Adrenal gland (tissue), 9 donors: ENCODE measurements at regions not wholly inside any gene's neighbourhood (a gene's known extent, or its start where the extent isn't known, plus 50 kb on each side); places are given as distances from the start of the nearest gene placed in this dataset.

ENCODE experiments used
- DNase-seq, 7 donors: peaks; one replicate each; pipeline ENCODE4 v3.0.0-alpha.2; 2019 to 2020
- H3K27ac ChIP-seq, 5 donors: fragments of 200-600 bp; sonication (generic) in 4 of 5; 1 replicate in 3 of 5; 2 replicates in 2 of 5; pipeline versions ENCODE4 v1.5.1 to v1.8.0; 2016 to 2020; ENCODE audit warnings: mild to moderate bottlenecking in 1 of 5
- H3K27me3 ChIP-seq: fragments of 200-600 bp; 2 replicates; pipeline ENCODE4 v1.8.0; 2021
- H3K36me3 ChIP-seq, 2 donors: fragments of 200-600 bp; replicated peaks in 1 of 2; 1 replicate in 1 of 2; 2 replicates in 1 of 2; pipeline versions ENCODE4 v1.5.1 to v1.8.0; 2018 to 2022
- H3K4me1 ChIP-seq, 2 donors: fragments of 200-600 bp; replicated peaks in 1 of 2; 1 replicate in 1 of 2; 2 replicates in 1 of 2; pipeline versions ENCODE4 v1.5.1 to v1.8.0; 2018 to 2021
- H3K4me3 ChIP-seq, 4 donors: fragments of 200-600 bp; sonication (generic) in 3 of 4; one replicate each; pipeline ENCODE4 v1.5.1; 2016 to 2018
- H3K9me3 ChIP-seq, 3 donors: fragments of 200-600 bp; sonication (generic) in 1 of 3; replicated peaks in 1 of 3; 1 replicate in 2 of 3; 2 replicates in 1 of 3; pipeline versions ENCODE4 v1.5.1 to v1.8.0; 2016 to 2021
- POLR2A ChIP-seq, 2 donors: fragments of 450-650 bp; IDR thresholded peaks; one replicate each; pipeline ENCODE4 v1.6.1; 2017; ENCODE audit warnings: antibody characterized with exemption in 2 of 2, mild to moderate bottlenecking in 2 of 2, moderate library complexity in 1 of 2
- WGBS, 4 donors: extraction: QIAGEN DNeasy Blood & Tissue Kit in 2 of 4; methylation state at CpG; one replicate each; pipeline versions ENCODE4 v1.1.5 to v1.1.7; 2013 to 2017; 5-methylcytosine and 5-hydroxymethylcytosine counted together
- intact Hi-C, 2 donors: fragments of 100-400 bp; cut with DNase I; formaldehyde crosslinking; loops; one replicate each; pipeline versions ENCODE4 v1.14.1 to v1.15.0; 2022 to 2023
- TF ChIP-seq, protein P1 (sequence below), 6 experiments: fragments of 450-650 bp in 4 of 6; fragments of 200-600 bp in 2 of 6; sonication (generic) in 1 of 6; IDR thresholded peaks; 1 replicate in 5 of 6; 2 replicates in 1 of 6; pipeline versions ENCODE4 v1.5.1 to v1.8.0; 2016 to 2021; ENCODE audit warnings: antibody characterized with exemption in 6 of 6, mild to moderate bottlenecking in 2 of 6, moderate library complexity in 1 of 6
- donor health status: healthy with polysubstance abuse.
- donor health status: Bipolar disorder and iron deficiency.
- donor health status: DM: yes; HTN: yes; CAD: no.
- donor health status: DM: no; HTN: no; CAD: no.
- donor health status: DM: no; HTN: no; CAD: no.

DNA sequence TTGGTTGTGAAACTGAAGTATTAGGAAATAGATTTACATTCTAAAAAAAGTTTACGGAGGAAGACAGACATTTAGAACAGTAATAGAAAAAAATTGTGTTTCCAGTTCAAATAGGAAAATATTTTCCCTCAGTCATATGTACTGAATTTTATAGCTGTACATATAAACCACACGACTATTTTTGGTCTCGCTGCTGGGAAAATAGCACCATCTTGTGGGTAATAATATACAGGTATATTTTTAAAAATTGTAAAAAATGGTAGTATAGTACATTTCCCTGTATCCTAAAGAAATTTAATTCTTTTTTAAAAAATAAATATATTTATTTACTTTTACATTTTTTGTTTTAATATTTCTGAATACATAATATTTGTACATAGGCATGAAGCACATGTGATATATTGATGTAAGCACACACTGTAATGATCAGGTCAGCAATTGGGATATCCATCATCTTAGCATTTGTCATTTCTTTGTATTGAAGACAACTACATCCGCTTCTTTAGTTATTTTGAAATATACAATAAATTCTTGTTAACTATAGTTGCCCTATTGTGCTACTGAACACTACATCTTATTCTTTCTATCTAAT lies 168.6 kb downstream of the ALX1 start:
- intact Hi-C loops, result no loop called here
- no peak overlapping the region for H3K4me3 ChIP-seq
- WGBS, 4 donors, result 37 to 47% (median 38%) methylated on average over 4 of the region's 4 CpGs
- H3K27ac ChIP-seq, result no peak overlapping the region
- H3K36me3 ChIP-seq, result no peaks in the 10 kb centered on the region
- TF ChIP-seq POLR2A (IDR thresholded peaks at IDR 0.05), result no peak
- TF ChIP-seq, protein P1, sequence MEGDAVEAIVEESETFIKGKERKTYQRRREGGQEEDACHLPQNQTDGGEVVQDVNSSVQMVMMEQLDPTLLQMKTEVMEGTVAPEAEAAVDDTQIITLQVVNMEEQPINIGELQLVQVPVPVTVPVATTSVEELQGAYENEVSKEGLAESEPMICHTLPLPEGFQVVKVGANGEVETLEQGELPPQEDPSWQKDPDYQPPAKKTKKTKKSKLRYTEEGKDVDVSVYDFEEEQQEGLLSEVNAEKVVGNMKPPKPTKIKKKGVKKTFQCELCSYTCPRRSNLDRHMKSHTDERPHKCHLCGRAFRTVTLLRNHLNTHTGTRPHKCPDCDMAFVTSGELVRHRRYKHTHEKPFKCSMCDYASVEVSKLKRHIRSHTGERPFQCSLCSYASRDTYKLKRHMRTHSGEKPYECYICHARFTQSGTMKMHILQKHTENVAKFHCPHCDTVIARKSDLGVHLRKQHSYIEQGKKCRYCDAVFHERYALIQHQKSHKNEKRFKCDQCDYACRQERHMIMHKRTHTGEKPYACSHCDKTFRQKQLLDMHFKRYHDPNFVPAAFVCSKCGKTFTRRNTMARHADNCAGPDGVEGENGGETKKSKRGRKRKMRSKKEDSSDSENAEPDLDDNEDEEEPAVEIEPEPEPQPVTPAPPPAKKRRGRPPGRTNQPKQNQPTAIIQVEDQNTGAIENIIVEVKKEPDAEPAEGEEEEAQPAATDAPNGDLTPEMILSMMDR (IDR thresholded peaks at IDR 0.05), result peak; percentile 3 to 49 (median 18)
- H3K27me3 ChIP-seq, result peaks cover 4% of the 10 kb centered on the region
- no peaks in the 10 kb centered on the region for H3K4me1 ChIP-seq
- H3K9me3 ChIP-seq, result peaks cover 0 to 5% (median 0%) of the 10 kb centered on the region in 3 donors
- no peak for DNase-seq

DNA sequence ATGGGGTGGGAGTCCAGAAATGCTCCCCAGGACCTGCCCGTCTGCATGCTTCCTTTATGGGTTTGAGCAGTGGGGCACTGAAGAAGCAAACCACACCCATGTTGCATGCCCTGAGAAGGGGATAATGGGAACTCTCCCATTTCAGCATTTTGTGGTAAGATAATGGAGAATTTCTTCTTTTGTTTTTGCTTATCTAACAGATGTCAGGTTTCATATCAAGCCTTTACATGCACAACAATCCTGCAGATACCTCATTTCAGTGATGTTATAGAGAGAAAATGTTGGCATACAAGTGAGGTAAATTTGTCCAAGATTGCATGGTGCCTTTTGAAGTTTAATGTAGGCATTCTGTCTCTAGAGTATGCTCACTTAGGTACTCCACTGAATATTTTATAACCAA lies 177.0 kb downstream of the ALX1 start:
- Histone ChIP-seq H3K4me3 (no peak overlapping the region), H3K27me3 (no peaks in the 10 kb centered on the region), H3K4me1 (no peaks in the 10 kb centered on the region), H3K27ac (no peak overlapping the region), H3K36me3 (no peaks in the 10 kb centered on the region), H3K9me3 (peaks cover 0 to 5% (median 0%) of the 10 kb centered on the region in 3 donors)
- intact Hi-C loops, result no loop called here
- DNase-seq, result no peak
- WGBS, 4 donors, result 45 to 88% (median 78%) methylated on average over 1 of the region's 1 CpG
- no peak for TF ChIP-seq POLR2A (IDR thresholded peaks at IDR 0.05)
- TF ChIP-seq, protein P1 (IDR thresholded peaks at IDR 0.05), result no peak

DNA sequence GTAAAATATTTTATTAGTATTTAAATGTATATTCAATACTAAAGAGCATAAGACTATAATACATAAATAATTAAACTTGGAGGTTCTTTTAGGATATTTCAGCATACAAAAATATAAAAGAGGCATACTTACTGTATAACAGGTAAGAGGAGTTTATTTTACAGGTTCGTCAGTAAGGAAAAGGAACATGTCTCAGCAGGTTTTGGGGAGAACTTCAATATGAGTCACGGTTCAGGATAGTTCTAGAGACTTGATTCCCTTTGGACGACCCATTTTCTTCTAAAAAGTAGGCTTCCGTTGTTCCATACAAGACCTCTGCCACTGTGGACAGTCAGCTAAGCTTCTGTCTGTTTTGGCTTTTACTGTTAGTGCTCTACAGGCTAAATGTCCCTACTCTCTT lies 181.1 kb downstream of the ALX1 start:
- intact Hi-C loops, result no loop called here
- H3K4me1 ChIP-seq, result no peaks in the 10 kb centered on the region
- TF ChIP-seq POLR2A (IDR thresholded peaks at IDR 0.05), result no peak
- TF ChIP-seq, protein P1 (IDR thresholded peaks at IDR 0.05), result no peak
- H3K4me3 ChIP-seq, result no peak overlapping the region
- H3K27me3 ChIP-seq, result no peaks in the 10 kb centered on the region
- no peak for DNase-seq
- no peaks in the 10 kb centered on the region for H3K36me3 ChIP-seq
- H3K9me3 ChIP-seq, result no peaks in the 10 kb centered on the region
- H3K27ac ChIP-seq, result no peak overlapping the region
- 77 to 85% (median 80%) methylated on average over 4 of the region's 4 CpGs for WGBS, 4 donors

DNA sequence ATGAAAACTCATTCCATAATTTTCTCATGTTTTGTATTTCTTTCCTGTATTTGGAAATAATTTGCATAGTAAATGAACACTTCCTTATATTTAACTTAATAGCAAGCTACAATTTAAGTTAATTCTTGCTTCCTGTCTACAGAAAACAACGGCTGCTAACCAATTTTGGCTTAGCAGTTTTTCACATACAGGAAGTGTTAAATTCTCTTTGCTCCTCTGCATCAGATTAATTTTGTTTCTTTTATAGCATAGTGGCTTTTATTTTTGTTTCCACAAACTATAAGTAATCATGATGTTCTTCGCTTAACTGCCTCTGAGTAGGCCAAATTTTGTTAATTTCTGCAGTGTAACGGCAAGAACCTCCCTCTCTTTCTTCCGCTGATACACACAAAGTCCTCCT lies 182.9 kb downstream of the ALX1 start:
- Histone ChIP-seq H3K9me3 (no peaks in the 10 kb centered on the region), H3K27ac (no peak overlapping the region), H3K4me3 (no peak overlapping the region), H3K4me1 (no peaks in the 10 kb centered on the region), H3K36me3 (no peaks in the 10 kb centered on the region), H3K27me3 (no peaks in the 10 kb centered on the region)
- intact Hi-C loops, result no loop called here
- 61 to 78% (median 65%) methylated on average over 4 of the region's 4 CpGs for WGBS, 4 donors
- DNase-seq, result no peak
- TF ChIP-seq, protein P1 (IDR thresholded peaks at IDR 0.05), result no peak
- TF ChIP-seq POLR2A (IDR thresholded peaks at IDR 0.05), result no peak
